Retinal pigment epithelial cell (primary cell): ENCODE measurements at regions not wholly inside any gene's neighbourhood (a gene's known extent, or its start where the extent isn't known, plus 50 kb on each side); places are given as distances from the start of the nearest gene placed in this dataset.
A peak's percentile ranks its signal among the peaks of the same experiment; 100 is the strongest.

Experiments used
- DNase-seq: peaks from one replicate; pipeline ENCODE4 v3.0.0-alpha.2; 2010; ENCODE audit warnings: low read depth
- H3K4me3 ChIP-seq: 2 replicates; pipeline ENCODE4 v1.5.1; 2011; ENCODE audit warnings: mild to moderate bottlenecking, low read length, control low read depth, moderate library complexity
- CTCF ChIP-seq: conservative IDR thresholded peaks from 2 replicates; pipeline ENCODE4 v1.5.1; 2011; ENCODE audit warnings: low read depth, low read length, control low read depth, inconsistent platforms

GRCh38 chr18:26778054-26778393, 87.5 kb downstream of the AQP4 start:
- no peak overlapping the region for H3K4me3 ChIP-seq
- no peak for DNase-seq
- no peak for TF ChIP-seq CTCF

DNA sequence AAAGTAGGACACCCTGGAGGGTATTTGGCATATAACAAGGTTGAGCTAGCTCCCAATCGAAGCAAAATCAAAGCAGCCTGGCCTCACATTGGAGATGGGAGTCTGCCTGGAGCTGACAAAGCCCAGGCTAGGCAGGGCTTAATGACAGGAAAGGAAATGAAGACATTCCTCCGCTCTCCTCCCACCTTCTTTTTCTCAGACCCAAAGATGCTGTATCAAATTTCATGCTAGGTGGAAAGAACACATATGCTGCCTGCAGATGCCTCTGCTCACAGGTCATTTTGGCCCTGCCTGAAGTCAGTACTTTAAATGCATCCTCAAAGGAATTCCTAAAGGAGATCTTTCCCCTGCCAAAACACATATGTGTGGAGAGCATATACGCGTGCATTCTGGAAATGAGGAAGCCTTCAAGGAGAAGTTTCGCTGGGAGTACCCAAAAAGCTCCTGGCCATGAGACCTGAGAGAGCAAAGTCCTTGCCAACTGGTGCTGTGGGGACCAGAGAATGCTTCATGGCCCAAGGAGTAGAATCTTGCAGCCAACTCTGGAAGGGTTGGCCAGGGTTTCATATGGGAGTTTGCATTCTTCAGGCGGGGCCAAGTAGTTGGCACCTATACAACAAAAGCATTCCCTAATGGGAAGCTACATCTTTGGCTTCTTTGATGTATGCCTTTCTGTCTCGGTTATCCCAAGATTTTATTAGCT, 88.0 kb downstream of the AQP4 start:
- H3K4me3 ChIP-seq: no peak overlapping the region
- TF ChIP-seq CTCF: no peak
- DNase-seq: no peak

DNA sequence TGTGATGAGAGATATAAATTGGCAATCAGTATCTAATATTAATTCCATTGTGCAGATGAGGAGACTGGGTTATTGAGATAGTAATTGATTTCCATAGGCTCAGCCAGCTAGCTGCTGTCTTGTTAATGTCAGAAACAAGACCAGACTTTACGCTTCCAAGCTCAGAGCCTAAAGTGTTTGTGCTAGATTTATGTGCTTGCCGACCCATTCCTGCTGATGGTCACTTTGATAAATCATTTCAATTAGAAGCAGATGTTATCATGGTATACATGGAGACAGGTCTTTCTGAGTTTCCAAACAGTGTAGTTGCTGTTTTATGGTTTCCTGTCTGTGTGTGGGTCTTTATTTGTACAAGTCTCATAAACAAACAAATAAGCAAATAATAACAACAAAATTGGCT, 92.8 kb downstream of the AQP4 start:
- DNase-seq: no peak
- H3K4me3 ChIP-seq: no peak overlapping the region
- TF ChIP-seq CTCF: no peak

GRCh38 chr18:26771524-26771923, 94.0 kb downstream of the AQP4 start:
- no peak for DNase-seq
- no peak overlapping the region for H3K4me3 ChIP-seq
- peak; percentile 38 for TF ChIP-seq CTCF

DNA sequence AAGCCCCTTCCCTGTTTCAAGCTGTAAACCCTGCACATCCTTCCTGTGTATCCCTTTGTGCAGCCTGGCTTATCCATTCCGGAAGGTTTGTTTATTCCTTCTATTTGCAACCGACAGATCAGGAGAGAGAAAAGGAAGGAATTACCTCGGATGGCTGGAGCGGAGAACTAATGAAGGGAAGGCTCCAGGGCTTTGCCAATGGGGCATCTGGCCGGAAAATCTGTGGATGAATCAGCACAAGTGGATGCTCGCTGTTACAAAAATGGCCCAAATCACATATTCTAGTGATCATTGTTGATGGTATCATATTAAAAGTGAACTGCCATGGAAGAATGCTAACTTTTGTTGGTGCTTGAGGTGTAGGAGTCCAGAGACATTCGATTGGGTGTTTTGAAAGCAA, 97.1 kb downstream of the AQP4 start:
- no peak for DNase-seq
- H3K4me3 ChIP-seq: no peak overlapping the region
- no peak for TF ChIP-seq CTCF

DNA sequence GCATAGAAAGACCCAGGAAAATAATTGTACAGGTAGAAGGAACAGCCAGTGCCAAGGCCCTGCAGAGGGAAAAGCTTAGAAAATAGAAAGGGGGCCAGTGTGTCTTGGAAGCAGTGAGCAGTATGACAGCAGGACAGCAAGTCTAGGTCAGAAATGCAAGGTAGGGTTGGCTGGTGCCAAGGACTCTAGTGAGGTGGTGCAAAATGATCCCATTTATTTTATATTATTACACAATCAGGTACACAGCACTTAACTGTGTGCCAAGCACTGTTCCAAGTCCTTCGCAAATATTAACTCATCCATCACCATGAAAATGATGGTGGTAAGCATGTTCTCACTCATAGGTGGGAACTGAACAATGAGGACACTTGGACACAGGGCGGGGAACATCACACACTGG, 100.0 kb downstream of the AQP4 start:
- TF ChIP-seq CTCF: no peak
- no peak for DNase-seq
- H3K4me3 ChIP-seq: no peak overlapping the region

GRCh38 chr18:26764586-26764985, 100.9 kb downstream of the AQP4 start:
- TF ChIP-seq CTCF: no peak
- no peak overlapping the region for H3K4me3 ChIP-seq
- DNase-seq: no peak
